HEK293 (cell line): ENCODE measurements at regions not wholly inside any gene's neighbourhood (a gene's known extent, or its start where the extent isn't known, plus 50 kb on each side); places are given as distances from the start of the nearest gene placed in this dataset.

ENCODE experiments used
- CTCF ChIA-PET: fragments of 350-600 bp; formaldehyde crosslinking; extraction: SDS; loops from one replicate; lab custom pipeline; 2021; ENCODE audit warnings: antibody characterized with exemption; lab: Yijun Ruan, JAX
- POLR2A ChIA-PET: fragments of 300-600 bp; formaldehyde crosslinking; extraction: SDS; loops from one replicate; lab custom pipeline; 2020; ENCODE audit warnings: antibody characterized with exemption, inconsistent platforms; lab: Yijun Ruan, JAX
- H3K27ac ChIP-seq: fragments of 200-500 bp; sonication (Bioruptor generic); 2 replicates; pipeline ENCODE4 v1.5.1; 2014; ENCODE audit warnings: low read depth, low read length, control low read depth, inconsistent platforms; ENCODE audit errors: extremely low read depth
- H3K36me3 ChIP-seq, 2 experiments: fragments of 200-500 bp in 1 of 2; sonication (Bioruptor generic) in 1 of 2; 1 replicate in 1 of 2; 2 replicates in 1 of 2; pipeline ENCODE4 v1.5.1; 2014 to 2017; ENCODE audit warnings: inconsistent platforms in 2 of 2, low read length in 2 of 2; ENCODE audit not compliant: control insufficient read depth in 2 of 2, insufficient read depth in 1 of 2
- H3K4me1 ChIP-seq: fragments of 200-500 bp; sonication (Bioruptor generic); 2 replicates; pipeline ENCODE4 v1.5.1; 2014; ENCODE audit warnings: mild to moderate bottlenecking, low read length, inconsistent platforms; ENCODE audit not compliant: control insufficient read depth, insufficient read depth
- H3K4me3 ChIP-seq: 2 replicates; pipeline ENCODE4 v1.5.1; 2011; ENCODE audit warnings: low read depth, mild to moderate bottlenecking, control low read depth, low read length, moderate library complexity
- H3K9me3 ChIP-seq: fragments of 200-500 bp; sonication (Bioruptor generic); 2 replicates; pipeline ENCODE4 v1.5.1; 2014; ENCODE audit warnings: low read depth, low read length, inconsistent platforms; ENCODE audit not compliant: control insufficient read depth, insufficient read depth
- ATF2 ChIP-seq: fragments of 450-650 bp; formaldehyde crosslinking; IDR thresholded peaks from 2 replicates; pipeline ENCODE4 v1.5.1; 2016; ENCODE audit warnings: missing biosample characterization, missing genetic modification characterization, low read depth
- REST ChIP-seq: fragments of 450-650 bp; formaldehyde crosslinking; IDR thresholded peaks from 2 replicates; pipeline ENCODE4 v1.5.1; 2016; ENCODE audit warnings: missing biosample characterization, missing genetic modification characterization
- SALL2 ChIP-seq: fragments of 450-650 bp; formaldehyde crosslinking; IDR thresholded peaks from 2 replicates; pipeline ENCODE4 v1.5.0; 2017; ENCODE audit warnings: missing biosample characterization, mild to moderate bottlenecking, missing genetic modification characterization, borderline replicate concordance
- SP7 ChIP-seq: fragments of 450-650 bp; formaldehyde crosslinking; IDR thresholded peaks from 2 replicates; pipeline ENCODE4 v1.5.1; 2016; ENCODE audit warnings: missing biosample characterization, missing genetic modification characterization
- TCF7L2 ChIP-seq: IDR thresholded peaks from 2 replicates; pipeline ENCODE4 v1.6.1; 2011; ENCODE audit warnings: low read depth, mild to moderate bottlenecking, inconsistent platforms, low read length, moderate library complexity, borderline replicate concordance
- TSHZ1 ChIP-seq: fragments of 450-650 bp; formaldehyde crosslinking; IDR thresholded peaks from 2 replicates; pipeline ENCODE4 v1.5.1; 2016; ENCODE audit warnings: missing biosample characterization, missing genetic modification characterization, borderline replicate concordance
- ZNF157 ChIP-seq: fragments of 450-650 bp; formaldehyde crosslinking; IDR thresholded peaks from 2 replicates; pipeline ENCODE4 v1.5.1; 2016; ENCODE audit warnings: missing biosample characterization, missing genetic modification characterization
- ZNF18 ChIP-seq: fragments of 450-650 bp; formaldehyde crosslinking; IDR thresholded peaks from 2 replicates; pipeline ENCODE4 v1.5.1; 2016; ENCODE audit warnings: missing biosample characterization, missing genetic modification characterization
- ZNF202 ChIP-seq: fragments of 450-650 bp; formaldehyde crosslinking; IDR thresholded peaks from 2 replicates; pipeline ENCODE4 v1.5.1; 2016; ENCODE audit warnings: missing biosample characterization, missing genetic modification characterization, borderline replicate concordance
- ZNF24 ChIP-seq: fragments of 450-650 bp; formaldehyde crosslinking; IDR thresholded peaks from 2 replicates; pipeline ENCODE4 v1.5.1; 2016; ENCODE audit warnings: missing biosample characterization, missing genetic modification characterization
- ZNF324 ChIP-seq: fragments of 450-650 bp; formaldehyde crosslinking; IDR thresholded peaks from 2 replicates; pipeline ENCODE4 v1.5.1; 2016; ENCODE audit warnings: missing biosample characterization, missing genetic modification characterization
- ZNF366 ChIP-seq: fragments of 450-650 bp; formaldehyde crosslinking; conservative IDR thresholded peaks from 2 replicates; pipeline ENCODE4 v1.5.1; 2016; ENCODE audit warnings: missing biosample characterization, missing genetic modification characterization
- ZNF571 ChIP-seq: fragments of 450-650 bp; formaldehyde crosslinking; IDR thresholded peaks from 2 replicates; pipeline ENCODE4 v1.5.0; 2017; ENCODE audit warnings: missing biosample characterization, missing genetic modification characterization
- ZNF600 ChIP-seq: fragments of 450-650 bp; formaldehyde crosslinking; IDR thresholded peaks from 2 replicates; pipeline ENCODE4 v1.5.1; 2016; ENCODE audit warnings: missing biosample characterization, missing genetic modification characterization
- ZNF624 ChIP-seq: fragments of 450-650 bp; formaldehyde crosslinking; IDR thresholded peaks from 2 replicates; pipeline ENCODE4 v1.5.1; 2017; ENCODE audit warnings: missing biosample characterization, missing genetic modification characterization
- ZNF660 ChIP-seq: fragments of 450-650 bp; IDR thresholded peaks from 2 replicates; pipeline ENCODE4 v1.5.1; 2018; ENCODE audit warnings: missing biosample characterization, mild to moderate bottlenecking, missing genetic modification characterization
- ZNF670 ChIP-seq: fragments of 450-650 bp; formaldehyde crosslinking; IDR thresholded peaks from 2 replicates; pipeline ENCODE4 v1.5.1; 2016; ENCODE audit warnings: missing biosample characterization, missing genetic modification characterization, low read depth
- ZNF692 ChIP-seq: fragments of 450-650 bp; formaldehyde crosslinking; IDR thresholded peaks from 2 replicates; pipeline ENCODE4 v1.5.1; 2016; ENCODE audit warnings: missing biosample characterization, missing genetic modification characterization
- TF ChIP-seq, protein P1 (sequence below): fragments of 450-650 bp; formaldehyde crosslinking; IDR thresholded peaks from 2 replicates; pipeline ENCODE4 v1.5.1; 2017; ENCODE audit warnings: missing biosample characterization, missing genetic modification characterization

DNA sequence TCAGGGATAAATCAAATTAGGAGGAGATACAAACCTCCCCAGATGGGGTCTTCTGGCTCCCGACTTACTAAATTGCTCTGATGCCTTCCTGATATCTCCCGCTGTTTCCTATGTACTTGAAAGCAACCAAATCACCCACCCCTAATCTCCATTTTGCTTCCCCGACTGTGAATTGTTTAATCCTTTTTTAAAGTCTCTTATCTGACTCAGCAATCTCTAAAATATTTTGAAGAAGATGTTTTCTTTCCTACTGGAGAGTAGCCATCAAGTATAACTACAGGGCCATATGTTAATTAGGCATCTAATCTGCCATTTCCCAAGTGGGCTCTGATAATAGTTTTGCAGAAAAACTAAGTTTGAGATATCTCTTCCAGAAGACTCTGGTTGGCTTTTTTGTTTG is 365.2 kb upstream of the MAF start:
- H3K4me3 ChIP-seq = no peak overlapping the region
- H3K9me3 ChIP-seq = no peaks in the 10 kb centered on the region
- ChIA-PET POLR2A (no interaction called here), CTCF (no interaction called here)
- no peak overlapping the region for H3K27ac ChIP-seq
- H3K36me3 ChIP-seq = no peaks in the 10 kb centered on the region
- H3K4me1 ChIP-seq = no peaks in the 10 kb centered on the region
- TF ChIP-seq ZNF692 (tag by site-specific recombination) = no peak
- TF ChIP-seq SALL2 (tag by site-specific recombination) = no peak
- TF ChIP-seq ZNF624 (tag by site-specific recombination) = no peak
- TF ChIP-seq TCF7L2 = no peak
- no peak for TF ChIP-seq ZNF670 (tag by site-specific recombination)
- TF ChIP-seq, protein P1, sequence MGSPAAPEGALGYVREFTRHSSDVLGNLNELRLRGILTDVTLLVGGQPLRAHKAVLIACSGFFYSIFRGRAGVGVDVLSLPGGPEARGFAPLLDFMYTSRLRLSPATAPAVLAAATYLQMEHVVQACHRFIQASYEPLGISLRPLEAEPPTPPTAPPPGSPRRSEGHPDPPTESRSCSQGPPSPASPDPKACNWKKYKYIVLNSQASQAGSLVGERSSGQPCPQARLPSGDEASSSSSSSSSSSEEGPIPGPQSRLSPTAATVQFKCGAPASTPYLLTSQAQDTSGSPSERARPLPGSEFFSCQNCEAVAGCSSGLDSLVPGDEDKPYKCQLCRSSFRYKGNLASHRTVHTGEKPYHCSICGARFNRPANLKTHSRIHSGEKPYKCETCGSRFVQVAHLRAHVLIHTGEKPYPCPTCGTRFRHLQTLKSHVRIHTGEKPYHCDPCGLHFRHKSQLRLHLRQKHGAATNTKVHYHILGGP = no peak
- TF ChIP-seq ZNF202 = no peak
- no peak for TF ChIP-seq SP7 (tag by site-specific recombination)
- TF ChIP-seq ZNF600 = no peak
- TF ChIP-seq ZNF324 (tag by site-specific recombination) = no peak
- TF ChIP-seq ZNF18 (tag by site-specific recombination) = no peak
- TF ChIP-seq REST (tag by site-specific recombination) = no peak

- H3K27ac ChIP-seq = no peak overlapping the region
- ChIA-PET POLR2A (no interaction called here), CTCF (no interaction called here)
- no peak overlapping the region for H3K4me3 ChIP-seq
- H3K36me3 ChIP-seq = no peaks in the 10 kb centered on the region
- H3K9me3 ChIP-seq = no peaks in the 10 kb centered on the region
- H3K4me1 ChIP-seq = no peaks in the 10 kb centered on the region
- TF ChIP-seq ZNF660 (no peak), ZNF157 (tag by site-specific recombination) (no peak), ZNF366 (tag by site-specific recombination) (peak; percentile 66)
These were observed 363.6 kb upstream of the MAF start for GRCh38 chr16:79964104-79964503.

DNA sequence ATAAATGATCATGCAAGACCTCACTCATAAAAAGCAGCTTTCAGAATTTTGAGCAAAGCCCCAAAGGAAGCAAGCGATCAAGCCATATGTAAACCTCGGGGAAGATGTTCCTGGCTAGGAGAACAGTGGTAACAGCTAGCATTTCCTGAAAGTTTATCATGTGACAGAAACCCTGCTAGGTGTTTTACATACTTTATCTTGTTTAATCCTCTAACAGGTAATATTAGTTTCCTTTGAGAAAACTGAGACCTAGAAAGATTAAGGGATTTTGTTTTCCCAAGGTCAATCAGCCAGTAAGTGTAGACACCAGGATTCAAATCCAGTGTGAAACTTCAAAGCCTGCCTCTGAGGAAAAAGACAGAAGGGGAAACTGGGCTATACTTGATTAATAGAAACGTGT is 362.4 kb upstream of the MAF start:
- Histone ChIP-seq H3K27ac (no peak overlapping the region), H3K36me3 (no peaks in the 10 kb centered on the region), H3K4me1 (no peaks in the 10 kb centered on the region), H3K4me3 (no peak overlapping the region), H3K9me3 (no peaks in the 10 kb centered on the region)
- CTCF ChIA-PET = no interaction called here
- POLR2A ChIA-PET = no interaction called here
- TF ChIP-seq ZNF24 (tag by site-specific recombination) (no peak), ATF2 (tag by site-specific recombination) (no peak), TSHZ1 (tag by site-specific recombination) (no peak), ZNF571 (tag by site-specific recombination) (no peak)
